GM12873 (cell line): ENCODE measurements at regions not wholly inside any gene's neighbourhood (a gene's known extent, or its start where the extent isn't known, plus 50 kb on each side); places are given as distances from the start of the nearest gene placed in this dataset.

ENCODE experiments used
- TF ChIP-seq, protein P1 (sequence below): IDR thresholded peaks from 2 replicates; pipeline ENCODE4 v1.5.1; 2012; ENCODE audit warnings: low read depth, mild to moderate bottlenecking, moderate library complexity, low read length, control low read depth; ENCODE audit not compliant: insufficient read depth; ENCODE audit errors: missing control alignments

DNA sequence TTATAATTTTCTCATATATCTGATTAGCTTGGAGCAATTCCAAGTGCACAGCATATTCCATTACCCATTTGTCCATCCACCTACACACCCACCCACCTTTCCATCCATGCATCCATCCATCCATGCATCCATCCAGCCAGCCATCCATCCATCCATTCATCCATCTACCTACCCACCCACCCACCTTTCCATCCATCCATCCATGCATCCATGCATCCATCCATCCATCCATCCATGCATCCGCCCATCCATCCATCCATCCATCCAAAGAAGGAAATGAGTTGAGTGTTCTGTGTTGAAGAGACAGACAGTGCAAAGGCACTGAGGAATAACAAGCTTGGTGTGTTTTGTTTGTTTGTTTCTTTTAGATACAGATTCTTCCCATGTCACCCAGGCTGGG, 78.7 kb upstream of the FAM20A start:
- TF ChIP-seq, protein P1, sequence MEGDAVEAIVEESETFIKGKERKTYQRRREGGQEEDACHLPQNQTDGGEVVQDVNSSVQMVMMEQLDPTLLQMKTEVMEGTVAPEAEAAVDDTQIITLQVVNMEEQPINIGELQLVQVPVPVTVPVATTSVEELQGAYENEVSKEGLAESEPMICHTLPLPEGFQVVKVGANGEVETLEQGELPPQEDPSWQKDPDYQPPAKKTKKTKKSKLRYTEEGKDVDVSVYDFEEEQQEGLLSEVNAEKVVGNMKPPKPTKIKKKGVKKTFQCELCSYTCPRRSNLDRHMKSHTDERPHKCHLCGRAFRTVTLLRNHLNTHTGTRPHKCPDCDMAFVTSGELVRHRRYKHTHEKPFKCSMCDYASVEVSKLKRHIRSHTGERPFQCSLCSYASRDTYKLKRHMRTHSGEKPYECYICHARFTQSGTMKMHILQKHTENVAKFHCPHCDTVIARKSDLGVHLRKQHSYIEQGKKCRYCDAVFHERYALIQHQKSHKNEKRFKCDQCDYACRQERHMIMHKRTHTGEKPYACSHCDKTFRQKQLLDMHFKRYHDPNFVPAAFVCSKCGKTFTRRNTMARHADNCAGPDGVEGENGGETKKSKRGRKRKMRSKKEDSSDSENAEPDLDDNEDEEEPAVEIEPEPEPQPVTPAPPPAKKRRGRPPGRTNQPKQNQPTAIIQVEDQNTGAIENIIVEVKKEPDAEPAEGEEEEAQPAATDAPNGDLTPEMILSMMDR, result no peak

DNA sequence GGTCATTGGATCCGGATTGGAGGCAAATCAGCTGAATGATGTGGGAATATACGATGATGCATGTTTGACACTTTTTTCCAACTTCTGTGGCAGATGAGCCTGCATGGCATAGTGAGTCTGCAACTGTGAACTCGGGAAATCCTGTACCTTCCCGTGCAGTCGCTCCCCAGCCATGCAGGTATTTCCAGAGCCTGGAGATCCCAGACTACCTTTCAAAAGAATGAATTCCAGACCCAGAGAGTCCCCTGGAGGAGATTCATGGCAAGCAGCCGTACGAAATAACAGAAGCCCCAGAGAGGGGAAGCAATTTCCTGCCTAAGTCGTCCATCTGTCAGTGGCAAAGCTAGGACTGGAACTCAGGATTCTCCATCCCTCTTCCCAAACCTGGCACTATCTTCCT, 75.7 kb upstream of the FAM20A start:
- TF ChIP-seq, protein P1, result no peak

DNA sequence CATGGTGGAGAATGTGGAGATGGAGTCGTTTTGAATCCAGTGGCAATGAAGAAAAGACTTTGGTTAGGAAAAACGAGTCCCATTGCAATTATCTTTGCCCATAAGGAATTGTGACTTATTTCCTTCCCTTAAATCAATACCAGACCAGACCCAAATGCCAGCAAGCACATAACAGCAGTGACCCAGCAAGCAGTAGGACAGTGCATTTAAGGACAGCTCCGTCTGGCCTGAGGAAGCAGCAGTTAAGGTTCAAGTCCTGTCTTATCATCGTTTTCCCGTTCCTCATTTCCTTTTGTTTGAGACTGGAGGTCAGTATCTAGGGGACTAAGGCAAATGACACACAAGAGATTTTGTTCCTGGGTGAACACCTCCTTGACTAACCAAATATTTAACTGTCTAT, 74.6 kb upstream of the FAM20A start:
- TF ChIP-seq, protein P1, result no peak

DNA sequence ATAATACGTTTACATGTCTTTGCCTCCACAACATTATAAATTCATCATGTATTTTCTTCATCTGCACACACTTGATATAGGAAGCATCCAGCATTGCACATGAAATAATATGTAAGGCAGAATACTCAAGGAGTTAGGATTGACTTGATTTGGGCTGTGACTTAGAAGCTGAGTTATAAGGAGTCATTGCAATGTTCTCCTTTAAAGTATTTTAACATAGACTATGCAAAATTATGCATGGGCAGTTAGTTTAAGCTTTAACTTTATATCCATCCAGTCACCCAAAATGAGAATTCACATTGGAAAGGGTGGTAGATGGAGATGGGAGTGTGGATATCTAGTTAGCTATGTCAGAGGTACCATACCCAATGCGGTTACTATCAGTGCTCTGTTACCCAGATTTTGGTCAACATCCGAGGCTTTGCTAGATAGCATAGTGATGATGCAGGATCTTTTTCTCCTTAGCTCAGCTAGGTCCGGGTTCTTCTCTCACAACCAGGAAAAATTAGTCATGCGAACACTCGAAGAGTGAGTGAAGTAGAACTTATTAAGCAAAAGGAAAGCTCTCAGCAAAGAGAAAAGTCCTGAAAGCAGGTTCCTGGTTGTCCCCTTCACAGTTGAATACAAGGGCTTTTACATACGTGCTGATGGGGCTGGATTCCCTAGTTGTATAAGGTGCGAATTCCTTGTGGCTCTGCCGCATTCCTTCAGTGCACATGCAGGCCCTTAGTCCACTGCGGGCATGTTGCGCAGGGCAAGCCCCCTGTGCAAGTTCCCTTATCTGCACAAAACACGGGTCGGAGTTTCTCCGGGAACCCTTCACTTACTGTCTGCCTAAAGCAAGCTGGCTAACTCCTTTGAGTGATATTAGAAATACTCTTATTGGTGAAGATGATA, 73.1 kb upstream of the FAM20A start:
- TF ChIP-seq, protein P1, result no peak

DNA sequence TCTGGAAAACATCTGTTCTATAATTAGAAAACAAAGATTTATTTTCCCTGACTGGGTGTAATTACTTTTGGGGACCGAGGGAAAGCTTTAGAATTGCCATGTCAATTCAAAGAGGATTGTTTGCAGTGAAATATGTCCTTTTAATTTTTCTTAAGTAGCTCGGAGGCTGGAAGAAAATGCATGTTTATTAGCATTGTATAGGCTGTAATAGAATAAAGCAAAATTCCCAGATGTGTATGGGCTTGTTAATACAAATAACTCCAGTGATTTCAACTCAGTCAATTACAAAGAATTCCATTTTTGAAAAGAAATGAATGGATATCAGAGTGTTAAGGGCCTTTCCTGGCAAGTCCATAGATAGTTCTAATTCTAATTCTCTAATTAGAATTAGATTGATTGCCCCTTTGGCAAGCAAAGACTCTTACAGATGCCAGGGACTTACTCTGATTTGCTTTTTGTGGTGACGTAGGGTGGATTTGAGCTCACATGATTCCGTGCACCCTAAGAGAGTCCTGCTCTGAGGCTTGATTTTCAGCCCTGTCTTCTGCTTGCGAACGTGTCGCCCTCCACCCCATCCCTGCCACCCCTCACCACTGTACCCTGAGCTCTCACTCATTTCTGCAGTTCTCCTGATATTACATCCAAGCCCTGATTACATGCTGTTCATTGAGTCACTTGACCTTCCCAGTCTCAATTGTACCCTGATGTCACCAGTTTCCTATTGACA, 70.0 kb upstream of the FAM20A start:
- TF ChIP-seq, protein P1, result no peak

DNA sequence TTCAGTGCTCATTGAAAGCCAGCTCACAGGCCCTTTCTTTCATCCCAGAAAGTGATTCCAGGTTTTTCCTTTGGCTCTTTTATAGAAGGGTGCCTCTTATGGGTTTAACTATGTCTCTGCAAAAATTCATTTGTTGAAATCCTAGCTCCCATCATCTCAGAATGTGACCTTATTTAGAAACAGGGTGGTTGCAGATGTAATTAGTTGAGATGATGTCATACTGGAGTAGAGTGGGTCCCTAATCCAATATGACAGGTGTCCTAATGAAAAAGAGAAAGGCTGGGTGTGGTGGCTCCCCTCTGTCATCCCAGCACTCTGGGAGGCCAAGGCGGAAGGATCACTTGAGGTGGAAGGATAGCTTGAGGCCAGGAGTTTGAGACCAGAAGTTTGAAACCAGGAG, 64.2 kb upstream of the FAM20A start:
- TF ChIP-seq, protein P1, result no peak

DNA sequence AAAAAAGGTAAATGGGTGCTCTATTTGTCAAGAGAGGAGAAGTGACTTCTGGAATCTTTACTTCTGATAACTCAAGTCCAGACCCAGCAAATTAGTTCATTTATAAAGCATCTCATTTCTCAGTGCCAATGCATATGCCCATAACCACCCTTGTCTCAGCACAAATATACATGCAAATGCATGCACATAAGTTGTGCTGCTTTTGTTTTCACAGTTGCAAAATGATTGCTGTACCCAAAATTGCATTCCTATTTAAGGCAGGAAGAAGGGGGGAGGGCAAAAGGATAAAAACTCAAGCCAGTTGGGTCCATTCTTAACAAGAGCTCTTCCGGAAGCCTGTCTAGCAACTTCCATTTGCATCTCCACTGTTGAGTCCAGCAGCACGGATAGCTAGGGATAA, 61.3 kb upstream of the FAM20A start:
- TF ChIP-seq, protein P1, result no peak
